ENCODE measurements at regions not wholly inside any gene's neighbourhood (a gene's known extent, or its start where the extent isn't known, plus 50 kb on each side); places are given as distances from the start of the nearest gene placed in this dataset.

- no peak for DNase-seq (ENCODE audit: low read depth, low spot score)
- intact Hi-C loops (cut with micrococcal nuclease; ENCODE audit: unreplicated experiment) (no loop called here), in situ Hi-C loops (cut with HindIII; ENCODE audit: low pct_unique_long_range_greater_than_20kb, low sequenced_read_pairs) (no loop called here)
- Histone ChIP-seq H3K27ac (ENCODE audit: low read length) (no peak overlapping the region), H3K4me1 (ENCODE audit: control insufficient read depth, insufficient read depth, low read length) (no peaks in the 10 kb centered on the region), H3K4me3 (ENCODE audit: low read depth in 2 of 2, low read length in 2 of 2) (no peak overlapping the region), H3K36me3 (ENCODE audit: control insufficient read depth, insufficient read depth, low read length) (no peaks in the 10 kb centered on the region), H3K9me3 (ENCODE audit: control insufficient read depth, insufficient read depth, low read depth, low read length) (no peaks in the 10 kb centered on the region), H3K27me3 (ENCODE audit: control insufficient read depth, insufficient read depth, low read length) (no peaks in the 10 kb centered on the region)
- ChIA-PET CTCF (no interaction called here), POLR2A (no interaction called here)
- BruUV-seq (replicated peaks): no TSS peak
- no peak for ATAC-seq
- TF ChIP-seq SIN3A (IDR thresholded peaks at IDR 0.05; ENCODE audit: borderline replicate concordance, insufficient read depth, low read depth, low read length) (no peak), REST (IDR thresholded peaks at IDR 0.05; ENCODE audit: insufficient read depth in 1 of 2, low read depth in 2 of 2, low read length in 1 of 2) (no peak), TCF7L2 (IDR thresholded peaks at IDR 0.05; ENCODE audit: low read depth, low read length) (no peak), POLR2AphosphoS5 (IDR thresholded peaks at IDR 0.05; ENCODE audit: low read depth, low read length) (no peak), CTCF (IDR thresholded peaks at IDR 0.05) (no peak)
Observed at GRCh38 chr5:89994266-89994665, 415.3 kb downstream of the CETN3 start.

GRCh38 chr5:89992201-89992600, 417.4 kb downstream of the CETN3 start:
- no peaks in the 10 kb centered on the region for H3K36me3 ChIP-seq (ENCODE audit: control insufficient read depth, insufficient read depth, low read length)
- no peak for ATAC-seq
- H3K27ac ChIP-seq (ENCODE audit: low read length): no peak overlapping the region
- in situ Hi-C loops (cut with HindIII; ENCODE audit: low pct_unique_long_range_greater_than_20kb, low sequenced_read_pairs): no loop called here
- no TSS peak for BruUV-seq (replicated peaks)
- DNase-seq (ENCODE audit: low read depth, low spot score): no peak
- no peak overlapping the region for H3K4me3 ChIP-seq (ENCODE audit: low read depth in 2 of 2, low read length in 2 of 2)
- intact Hi-C loops (cut with micrococcal nuclease; ENCODE audit: unreplicated experiment): no loop called here
- no peak for TF ChIP-seq POLR2AphosphoS5 (IDR thresholded peaks at IDR 0.05; ENCODE audit: low read depth, low read length)
- no peak for TF ChIP-seq REST (IDR thresholded peaks at IDR 0.05; ENCODE audit: insufficient read depth in 1 of 2, low read depth in 2 of 2, low read length in 1 of 2)
- TF ChIP-seq TCF7L2 (IDR thresholded peaks at IDR 0.05; ENCODE audit: low read depth, low read length): no peak
- TF ChIP-seq SIN3A (IDR thresholded peaks at IDR 0.05; ENCODE audit: borderline replicate concordance, insufficient read depth, low read depth, low read length): no peak
- no peak for TF ChIP-seq CTCF (IDR thresholded peaks at IDR 0.05)
- ChIA-PET POLR2A (no interaction called here), CTCF (no interaction called here)
- H3K4me1 ChIP-seq (ENCODE audit: control insufficient read depth, insufficient read depth, low read length): no peaks in the 10 kb centered on the region
- no peaks in the 10 kb centered on the region for H3K9me3 ChIP-seq (ENCODE audit: control insufficient read depth, insufficient read depth, low read depth, low read length)
- no peaks in the 10 kb centered on the region for H3K27me3 ChIP-seq (ENCODE audit: control insufficient read depth, insufficient read depth, low read length)
